AG04450 (cell line): ENCODE measurements at regions not wholly inside any gene's neighbourhood (a gene's known extent, or its start where the extent isn't known, plus 50 kb on each side); places are given as distances from the start of the nearest gene placed in this dataset.

Source experiments
- CTCF ChIA-PET: fragments of 300-600, 350-600 bp; formaldehyde crosslinking; extraction: SDS; loops from one replicate; lab custom pipeline; 2022; ENCODE audit warnings: antibody characterized with exemption, inconsistent platforms; lab: Charles Lee
- POLR2A ChIA-PET: fragments of 350-600 bp; formaldehyde crosslinking; extraction: SDS; loops from one replicate; lab custom pipeline; 2021; ENCODE audit warnings: antibody characterized with exemption, inconsistent platforms; lab: Yijun Ruan, JAX
- DNase-seq: peaks from one replicate; pipeline ENCODE4 v3.0.0-alpha.2; 2011; ENCODE audit warnings: low read depth, low spot score
- H3K27ac ChIP-seq: one replicate; pipeline ENCODE4 v1.5.1; 2012; ENCODE audit warnings: low read depth, low read length, control low read depth
- H3K27me3 ChIP-seq: one replicate; pipeline ENCODE4 v1.6.0; 2012; ENCODE audit warnings: low read length; ENCODE audit not compliant: control insufficient read depth, insufficient read depth
- H3K4me3 ChIP-seq: 2 replicates; pipeline ENCODE4 v1.5.1; 2011; ENCODE audit warnings: mild to moderate bottlenecking, low read depth, low read length, control low read depth
- H3K9me3 ChIP-seq: 2 replicates; pipeline ENCODE4 v1.5.1; 2012; ENCODE audit warnings: low read length; ENCODE audit not compliant: control insufficient read depth, insufficient read depth
- TF ChIP-seq, protein P1 (sequence below): IDR thresholded peaks from 2 replicates; pipeline ENCODE4 v1.5.1; 2011; ENCODE audit warnings: low read depth, low read length, control low read depth, inconsistent platforms

DNA sequence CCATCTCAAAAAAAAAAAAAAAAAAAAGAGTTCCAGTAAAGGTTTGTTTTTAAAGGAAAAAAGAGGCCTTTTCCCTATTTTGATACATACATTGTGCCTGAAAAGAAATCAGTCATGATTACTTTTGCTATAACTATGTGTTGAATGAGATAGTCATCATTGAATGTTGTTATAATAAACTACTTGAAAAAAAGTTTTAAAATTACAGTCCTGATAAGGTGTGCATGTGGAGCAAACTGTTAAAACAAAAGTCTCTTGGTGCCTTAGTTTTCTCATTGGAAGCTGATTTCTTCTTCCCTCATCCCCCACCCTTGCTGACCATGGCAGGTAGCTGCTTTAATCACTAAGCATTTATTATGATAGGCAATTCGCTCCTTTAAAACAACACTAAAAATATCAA is 172.3 kb upstream of the TBCA start:
- no peak overlapping the region for H3K4me3 ChIP-seq
- no peak overlapping the region for H3K27ac ChIP-seq
- no peaks in the 10 kb centered on the region for H3K9me3 ChIP-seq
- ChIA-PET CTCF (no interaction called here), POLR2A (no interaction called here)
- no peak for DNase-seq
- TF ChIP-seq, protein P1, sequence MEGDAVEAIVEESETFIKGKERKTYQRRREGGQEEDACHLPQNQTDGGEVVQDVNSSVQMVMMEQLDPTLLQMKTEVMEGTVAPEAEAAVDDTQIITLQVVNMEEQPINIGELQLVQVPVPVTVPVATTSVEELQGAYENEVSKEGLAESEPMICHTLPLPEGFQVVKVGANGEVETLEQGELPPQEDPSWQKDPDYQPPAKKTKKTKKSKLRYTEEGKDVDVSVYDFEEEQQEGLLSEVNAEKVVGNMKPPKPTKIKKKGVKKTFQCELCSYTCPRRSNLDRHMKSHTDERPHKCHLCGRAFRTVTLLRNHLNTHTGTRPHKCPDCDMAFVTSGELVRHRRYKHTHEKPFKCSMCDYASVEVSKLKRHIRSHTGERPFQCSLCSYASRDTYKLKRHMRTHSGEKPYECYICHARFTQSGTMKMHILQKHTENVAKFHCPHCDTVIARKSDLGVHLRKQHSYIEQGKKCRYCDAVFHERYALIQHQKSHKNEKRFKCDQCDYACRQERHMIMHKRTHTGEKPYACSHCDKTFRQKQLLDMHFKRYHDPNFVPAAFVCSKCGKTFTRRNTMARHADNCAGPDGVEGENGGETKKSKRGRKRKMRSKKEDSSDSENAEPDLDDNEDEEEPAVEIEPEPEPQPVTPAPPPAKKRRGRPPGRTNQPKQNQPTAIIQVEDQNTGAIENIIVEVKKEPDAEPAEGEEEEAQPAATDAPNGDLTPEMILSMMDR, result no peak
- peaks cover 25% of the 10 kb centered on the region for H3K27me3 ChIP-seq

DNA sequence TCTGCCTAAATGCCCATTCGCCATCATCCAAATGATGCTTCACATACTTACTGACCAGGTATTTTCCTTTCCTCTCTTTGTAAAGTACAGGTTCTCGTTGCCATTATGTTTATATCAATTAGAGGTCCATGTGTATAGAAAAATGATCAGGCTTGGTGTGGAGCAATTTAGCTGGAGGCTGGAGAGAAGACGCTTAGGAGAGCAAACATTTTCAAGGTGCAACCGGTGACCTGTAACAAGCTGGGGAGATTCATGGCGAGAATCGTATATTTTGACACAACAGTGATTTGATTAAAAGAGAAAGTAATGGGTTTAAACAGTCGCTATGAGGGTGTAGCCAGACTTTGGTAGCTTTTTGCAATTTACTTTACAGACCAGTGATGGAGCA is 170.9 kb upstream of the TBCA start:
- ChIA-PET CTCF (no interaction called here), POLR2A (no interaction called here)
- Histone ChIP-seq H3K9me3 (no peaks in the 10 kb centered on the region), H3K27ac (no peak overlapping the region), H3K4me3 (no peak overlapping the region), H3K27me3 (peaks cover 25% of the 10 kb centered on the region)
- DNase-seq, result no peak
- TF ChIP-seq, protein P1, result no peak

DNA sequence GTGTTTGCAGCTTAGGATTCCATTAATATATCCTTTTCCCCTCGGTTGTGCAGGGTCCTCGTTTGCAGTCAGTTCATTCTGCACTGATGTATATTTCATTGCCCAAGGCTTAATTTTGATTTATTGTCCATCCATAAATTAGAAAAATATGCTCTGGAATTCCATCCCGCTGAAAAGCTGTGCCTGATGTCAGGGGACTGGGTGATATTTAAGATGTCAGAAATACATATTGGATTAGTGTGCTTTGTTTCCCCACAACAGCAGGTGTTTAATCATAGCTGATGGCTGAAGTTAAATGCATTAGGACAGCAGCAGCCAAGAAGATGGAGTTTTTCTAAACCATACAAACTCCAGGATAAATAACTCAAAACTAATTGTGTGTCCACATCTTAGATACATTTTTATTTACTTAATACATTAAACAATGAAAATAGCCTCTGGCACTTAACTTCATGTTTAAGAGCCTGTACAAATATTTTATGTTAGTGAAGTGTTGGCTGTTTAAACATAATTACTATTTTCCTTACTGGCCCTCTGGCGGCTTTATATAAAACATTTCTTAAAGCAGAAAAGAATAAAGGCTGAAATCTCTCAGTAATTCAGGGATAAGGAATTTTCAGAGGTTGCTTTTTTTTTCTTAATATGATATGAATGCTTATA is 170.4 kb upstream of the TBCA start:
- TF ChIP-seq, protein P1, result 0 out of 2 replicates have a peak, but pooled peaks have one; percentile 12
- Histone ChIP-seq H3K4me3 (no peak overlapping the region), H3K27ac (no peak overlapping the region), H3K9me3 (no peaks in the 10 kb centered on the region), H3K27me3 (peaks cover 25% of the 10 kb centered on the region)
- ChIA-PET POLR2A (no interaction called here), CTCF (no interaction called here)
- no peak for DNase-seq

DNA sequence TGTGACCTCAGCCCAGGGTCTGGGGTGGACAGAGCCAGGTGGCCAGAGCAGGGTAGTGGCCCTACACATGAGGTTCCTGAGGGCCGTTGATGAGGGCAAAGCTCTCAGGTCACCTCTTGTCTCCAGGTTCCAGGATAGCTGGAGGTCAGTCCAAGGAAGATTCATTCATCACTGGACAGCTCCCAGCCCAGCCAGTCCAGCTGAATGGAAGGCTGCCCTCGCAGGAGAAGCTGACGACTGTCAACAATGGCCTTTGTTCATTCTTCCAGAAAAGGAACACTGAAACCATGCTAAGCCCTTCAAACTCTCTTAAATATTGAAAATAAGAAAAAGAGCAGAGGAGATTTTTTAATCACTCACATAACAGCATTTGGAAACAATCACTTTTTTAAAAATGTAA is 169.7 kb upstream of the TBCA start:
- H3K9me3 ChIP-seq, result no peaks in the 10 kb centered on the region
- TF ChIP-seq, protein P1, result no peak
- H3K4me3 ChIP-seq, result no peak overlapping the region
- H3K27ac ChIP-seq, result no peak overlapping the region
- no peak for DNase-seq
- ChIA-PET CTCF (no interaction called here), POLR2A (no interaction called here)
- H3K27me3 ChIP-seq, result peaks cover 26% of the 10 kb centered on the region

DNA sequence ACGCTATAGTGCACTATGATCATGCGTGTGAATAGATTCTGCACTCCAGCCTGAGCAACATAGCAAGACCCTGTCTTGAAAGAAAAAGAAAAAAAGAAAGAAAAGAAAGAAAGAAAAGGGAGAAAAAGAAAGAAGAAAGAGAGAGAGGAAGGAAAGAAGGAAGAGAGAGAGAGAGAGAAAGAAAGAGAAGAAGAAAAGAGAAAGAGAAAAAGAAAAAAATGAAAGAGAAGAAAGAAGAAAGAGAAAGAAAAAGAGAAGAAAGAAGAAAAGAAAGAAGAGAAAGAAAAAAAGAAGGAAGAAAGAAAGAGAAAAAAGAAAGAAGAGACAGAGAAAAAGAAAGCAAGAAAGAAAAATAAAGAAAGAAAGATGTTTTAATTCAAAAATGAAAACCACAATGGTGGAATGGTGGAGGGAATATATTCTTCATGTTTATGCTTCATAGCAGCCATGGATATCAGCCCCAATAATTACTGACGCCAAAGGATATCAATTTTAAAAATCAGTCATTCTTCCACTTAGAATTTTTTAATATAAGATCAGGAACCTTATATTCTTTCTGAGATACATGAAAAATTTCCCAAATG is 168.7 kb upstream of the TBCA start:
- Histone ChIP-seq H3K27me3 (peaks cover 29% of the 10 kb centered on the region), H3K4me3 (no peak overlapping the region), H3K27ac (no peak overlapping the region), H3K9me3 (no peaks in the 10 kb centered on the region)
- ChIA-PET POLR2A (no interaction called here), CTCF (no interaction called here)
- TF ChIP-seq, protein P1, result no peak
- no peak for DNase-seq
